ENCODE measurements at regions not wholly inside any gene's neighbourhood (a gene's known extent, or its start where the extent isn't known, plus 50 kb on each side); places are given as distances from the start of the nearest gene placed in this dataset.
"Not testable (repeated sequence)": the region's sequence is repeated elsewhere in the genome, so short reads cannot be mapped to it uniquely, and the experiment has no call there.

DNA sequence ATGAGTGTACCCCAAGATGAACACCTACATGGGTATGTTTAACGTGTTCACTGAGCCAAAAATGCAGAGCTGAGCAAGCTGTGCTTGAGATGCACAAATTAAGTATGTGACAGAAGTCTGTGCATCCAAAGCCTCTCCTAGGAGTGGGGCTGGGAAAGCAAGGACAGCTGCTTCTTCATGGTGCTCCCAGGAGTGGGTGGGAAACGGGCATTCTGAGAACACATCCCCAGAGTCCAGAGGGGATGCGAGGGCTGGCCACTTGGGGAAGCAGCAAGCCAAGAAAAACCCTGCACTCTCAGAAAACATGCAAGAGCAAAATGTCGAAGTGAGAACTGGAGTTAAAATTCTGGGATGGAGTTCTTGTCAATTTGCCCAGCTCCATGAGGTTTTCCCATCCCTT lies 414.3 kb downstream of the BCAT1 start:
- no peak for DNase-seq (ENCODE audit: low spot score)
- no peaks in the 10 kb centered on the region for H3K4me1 Mint-ChIP-seq (ENCODE audit: low read depth)
- no peak overlapping the region for H3K4me3 Mint-ChIP-seq (ENCODE audit: low read depth)
- no peaks in the 10 kb centered on the region for H3K36me3 Mint-ChIP-seq (ENCODE audit: low read depth)
- no peaks in the 10 kb centered on the region for H3K27me3 Mint-ChIP-seq (ENCODE audit: low read depth)
- no peaks in the 10 kb centered on the region for H3K9me3 Mint-ChIP-seq
- intact Hi-C loops (cut with micrococcal nuclease): no loop called here
- H3K27ac Mint-ChIP-seq: no peak overlapping the region

DNA sequence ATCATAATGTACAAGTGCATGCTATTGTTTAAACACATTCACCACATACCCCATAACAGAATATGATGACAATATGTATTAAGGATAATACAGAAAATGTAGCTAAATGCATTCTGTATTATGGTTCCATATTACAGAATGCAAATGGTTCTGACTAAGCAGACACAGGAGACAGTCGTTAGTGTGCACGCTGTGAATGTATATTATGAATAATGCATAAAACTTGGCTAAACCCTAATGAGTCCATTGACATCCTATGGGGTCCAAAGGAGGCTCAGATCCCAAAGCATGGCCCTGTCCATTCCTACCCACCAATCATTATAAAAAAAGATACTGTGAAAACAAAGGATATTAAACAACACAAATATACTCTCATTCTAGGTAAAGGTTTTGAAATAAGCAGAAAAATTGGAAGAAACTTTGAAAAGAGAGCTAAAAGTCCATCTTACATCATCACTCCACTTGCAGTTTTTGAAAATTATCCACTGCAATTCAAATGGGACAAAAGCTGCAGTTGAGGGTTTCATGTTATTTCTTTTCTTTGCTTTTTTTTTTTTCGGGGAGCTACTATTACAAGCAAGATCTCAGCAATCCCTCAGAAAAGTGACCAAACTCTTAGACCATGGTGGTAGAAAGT lies 415.1 kb downstream of the BCAT1 start:
- no peak overlapping the region for H3K4me3 Mint-ChIP-seq (ENCODE audit: low read depth)
- H3K27me3 Mint-ChIP-seq (ENCODE audit: low read depth): no peaks in the 10 kb centered on the region
- no peaks in the 10 kb centered on the region for H3K9me3 Mint-ChIP-seq
- intact Hi-C loops (cut with micrococcal nuclease): no loop called here
- DNase-seq (ENCODE audit: low spot score): no peak
- no peak overlapping the region for H3K27ac Mint-ChIP-seq
- H3K36me3 Mint-ChIP-seq (ENCODE audit: low read depth): no peaks in the 10 kb centered on the region
- no peaks in the 10 kb centered on the region for H3K4me1 Mint-ChIP-seq (ENCODE audit: low read depth)

DNA sequence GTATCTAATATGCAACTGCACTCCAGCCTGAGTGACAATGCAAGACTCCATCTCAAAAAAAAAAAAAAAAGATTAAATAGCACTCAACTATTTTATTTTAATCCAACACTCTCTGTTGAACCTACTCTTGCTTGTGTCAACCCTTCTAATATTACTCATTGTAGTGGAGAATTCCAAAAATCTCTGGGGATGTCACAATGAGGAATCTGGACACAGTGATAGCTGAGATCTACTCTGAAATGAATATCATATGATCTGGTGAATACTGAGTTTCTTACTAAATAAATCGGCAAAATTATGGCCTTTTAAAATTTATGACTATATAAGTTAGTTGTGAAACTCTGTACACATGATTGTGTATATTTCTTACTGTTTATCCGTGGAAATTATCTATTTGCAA lies 418.2 kb downstream of the BCAT1 start:
- Mint-ChIP-seq H3K36me3 (ENCODE audit: low read depth) (no peaks in the 10 kb centered on the region), H3K27me3 (ENCODE audit: low read depth) (no peaks in the 10 kb centered on the region), H3K4me3 (ENCODE audit: low read depth) (no peak overlapping the region), H3K27ac (no peak overlapping the region), H3K4me1 (ENCODE audit: low read depth) (no peaks in the 10 kb centered on the region), H3K9me3 (no peaks in the 10 kb centered on the region)
- intact Hi-C loops (cut with micrococcal nuclease): no loop called here
- DNase-seq (ENCODE audit: low spot score): no peak

DNA sequence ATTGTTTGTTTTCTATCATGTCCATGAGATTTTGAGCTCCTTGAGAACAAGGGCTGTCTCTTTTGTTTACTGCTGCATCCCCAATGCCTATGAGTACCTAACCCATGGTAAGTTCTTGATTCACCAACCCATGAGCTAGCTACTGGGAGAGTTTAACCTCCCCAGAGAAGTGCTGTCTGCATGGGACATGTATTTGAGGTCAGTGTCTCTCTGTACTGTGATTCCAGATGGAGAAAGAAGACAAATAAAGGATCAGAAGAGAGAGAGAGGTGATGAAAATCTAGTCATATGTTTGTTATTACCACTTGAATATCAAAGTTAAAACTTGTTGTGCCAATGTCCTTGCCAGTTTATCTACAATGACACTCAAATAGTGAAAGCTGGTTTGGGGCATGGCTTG lies 421.8 kb downstream of the BCAT1 start:
- Mint-ChIP-seq H3K36me3 (ENCODE audit: low read depth) (no peaks in the 10 kb centered on the region), H3K4me1 (ENCODE audit: low read depth) (no peaks in the 10 kb centered on the region), H3K9me3 (no peaks in the 10 kb centered on the region), H3K4me3 (ENCODE audit: low read depth) (no peak overlapping the region), H3K27me3 (ENCODE audit: low read depth) (no peaks in the 10 kb centered on the region), H3K27ac (no peak overlapping the region)
- DNase-seq (ENCODE audit: low spot score): no peak
- intact Hi-C loops (cut with micrococcal nuclease): no loop called here

DNA sequence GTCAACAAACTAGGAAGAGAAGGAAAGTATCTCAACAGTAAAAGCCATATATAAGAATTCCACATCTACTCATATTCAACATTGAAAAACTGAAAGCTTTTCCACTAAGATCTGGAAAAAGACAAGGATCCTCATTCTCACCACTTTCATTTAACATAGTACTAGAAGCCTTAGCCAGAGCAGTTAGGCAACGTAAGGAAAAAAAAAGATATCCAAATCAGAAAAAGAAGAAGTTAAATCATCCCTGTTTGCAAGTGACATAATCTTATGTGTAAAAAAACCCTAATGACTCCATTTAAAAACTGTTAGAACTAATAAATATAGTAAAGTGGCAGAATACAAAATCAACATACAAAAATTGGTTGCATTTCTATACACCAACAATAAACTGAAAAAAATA lies 426.2 kb downstream of the BCAT1 start:
- Mint-ChIP-seq H3K4me3 (ENCODE audit: low read depth) (no peak overlapping the region), H3K9me3 (peaks cover 30% of the 10 kb centered on the region), H3K4me1 (ENCODE audit: low read depth) (no peaks in the 10 kb centered on the region), H3K27ac (no peak overlapping the region), H3K27me3 (ENCODE audit: low read depth) (no peaks in the 10 kb centered on the region), H3K36me3 (ENCODE audit: low read depth) (no peaks in the 10 kb centered on the region)
- intact Hi-C loops (cut with micrococcal nuclease): no loop called here
- no peak for DNase-seq (ENCODE audit: low spot score)

DNA sequence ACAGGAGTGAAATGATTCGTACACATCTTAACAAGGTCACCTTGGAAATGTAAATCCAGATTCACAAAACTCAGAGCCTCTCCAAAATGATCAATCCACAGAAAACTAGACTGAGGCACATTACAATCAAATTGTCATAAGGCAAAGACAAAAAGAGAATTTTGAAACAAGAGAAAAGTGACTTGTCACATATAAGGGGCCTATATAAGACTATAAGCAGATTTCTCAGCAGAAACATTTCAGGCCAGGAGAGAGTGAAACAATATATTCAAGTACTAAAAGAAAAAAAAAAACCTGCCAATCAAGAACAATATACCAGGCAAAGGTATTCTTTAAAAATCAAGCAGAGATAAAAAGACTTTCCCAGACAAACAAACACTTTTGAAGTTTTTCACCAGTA lies 429.1 kb downstream of the BCAT1 start:
- Mint-ChIP-seq H3K4me1 (ENCODE audit: low read depth) (no peaks in the 10 kb centered on the region), H3K9me3 (peaks cover 30% of the 10 kb centered on the region), H3K36me3 (ENCODE audit: low read depth) (no peaks in the 10 kb centered on the region), H3K27me3 (ENCODE audit: low read depth) (no peaks in the 10 kb centered on the region), H3K4me3 (ENCODE audit: low read depth) (no peak overlapping the region), H3K27ac (no peak overlapping the region)
- DNase-seq (ENCODE audit: low spot score): no peak
- intact Hi-C loops (cut with micrococcal nuclease): no loop called here

DNA sequence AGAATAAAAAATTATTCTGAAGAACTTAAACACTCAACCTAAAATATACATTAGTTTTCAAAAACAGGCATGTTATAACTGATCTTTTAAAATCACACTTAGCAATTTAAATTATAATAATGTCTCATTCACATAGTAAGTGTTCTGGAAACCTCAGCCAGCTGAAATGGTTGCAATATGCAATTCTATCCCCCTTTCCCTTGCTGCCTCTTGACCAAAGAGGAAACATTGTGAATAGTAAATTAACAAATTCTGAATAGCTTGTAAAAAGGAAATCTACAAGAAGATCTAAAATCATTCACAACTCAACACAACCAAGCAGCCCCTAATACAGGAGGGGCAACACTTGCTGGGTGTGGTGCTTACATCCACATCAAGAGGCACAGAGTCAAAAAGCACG lies 431.9 kb downstream of the BCAT1 start:
- DNase-seq (ENCODE audit: low spot score): no peak
- Mint-ChIP-seq H3K36me3 (ENCODE audit: low read depth) (no peaks in the 10 kb centered on the region), H3K9me3 (peaks cover 30% of the 10 kb centered on the region), H3K27ac (no peak overlapping the region), H3K4me1 (ENCODE audit: low read depth) (no peaks in the 10 kb centered on the region), H3K27me3 (ENCODE audit: low read depth) (no peaks in the 10 kb centered on the region), H3K4me3 (ENCODE audit: low read depth) (no peak overlapping the region)
- intact Hi-C loops (cut with micrococcal nuclease): no loop called here

DNA sequence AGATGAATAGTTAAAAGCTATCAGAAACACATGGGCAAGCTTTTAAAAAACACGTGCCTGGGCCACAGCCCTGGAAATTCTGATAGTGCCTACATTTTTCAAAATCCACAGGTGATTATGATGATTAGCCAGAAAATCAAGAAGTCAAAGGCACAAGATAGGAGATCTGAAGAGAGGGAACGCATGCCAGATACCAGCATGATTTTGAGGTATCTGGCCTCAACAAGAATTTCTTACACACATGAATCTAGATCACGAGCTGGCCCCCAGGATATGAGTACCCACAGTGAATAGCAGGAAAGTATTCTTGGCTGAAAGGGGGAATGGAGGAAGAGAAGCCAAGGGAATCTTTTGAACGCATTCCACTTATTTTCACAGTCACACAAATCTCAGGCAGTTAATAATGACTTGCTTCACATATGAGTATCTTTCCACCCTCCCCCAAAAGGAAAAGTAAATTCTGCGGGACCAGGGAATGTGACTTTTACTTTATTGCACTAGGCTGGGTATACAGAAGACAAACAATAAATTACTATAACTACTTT lies 438.2 kb downstream of the BCAT1 start:
- no peaks in the 10 kb centered on the region for H3K27me3 Mint-ChIP-seq (ENCODE audit: low read depth)
- H3K4me1 Mint-ChIP-seq (ENCODE audit: low read depth): no peaks in the 10 kb centered on the region
- H3K9me3 Mint-ChIP-seq: no peaks in the 10 kb centered on the region
- H3K4me3 Mint-ChIP-seq (ENCODE audit: low read depth): no peak overlapping the region
- no peak overlapping the region for H3K27ac Mint-ChIP-seq
- intact Hi-C loops (cut with micrococcal nuclease): no loop called here
- DNase-seq (ENCODE audit: low spot score): no peak
- no peaks in the 10 kb centered on the region for H3K36me3 Mint-ChIP-seq (ENCODE audit: low read depth)

DNA sequence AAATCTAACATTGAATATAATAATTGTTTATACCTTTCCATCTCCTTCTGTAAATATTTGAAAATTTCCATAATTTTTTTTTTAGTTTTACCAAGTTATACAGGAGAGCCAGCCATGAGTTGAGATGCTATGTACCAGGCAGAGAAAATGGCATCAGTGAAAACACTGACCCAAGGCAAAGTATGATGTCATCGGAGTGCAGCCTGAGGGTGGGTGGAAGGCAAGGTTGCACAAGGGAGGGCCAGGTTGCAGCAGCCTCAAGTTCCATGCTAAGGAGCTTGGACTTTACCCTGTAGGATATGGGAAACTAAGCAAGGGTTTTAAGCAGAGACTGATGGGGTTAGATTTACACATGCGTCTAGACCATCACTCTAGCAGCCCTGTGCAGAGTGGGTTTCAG lies 441.1 kb downstream of the BCAT1 start:
- no peaks in the 10 kb centered on the region for H3K9me3 Mint-ChIP-seq
- H3K4me1 Mint-ChIP-seq (ENCODE audit: low read depth): no peaks in the 10 kb centered on the region
- no peaks in the 10 kb centered on the region for H3K27me3 Mint-ChIP-seq (ENCODE audit: low read depth)
- no peaks in the 10 kb centered on the region for H3K36me3 Mint-ChIP-seq (ENCODE audit: low read depth)
- H3K27ac Mint-ChIP-seq: no peak overlapping the region
- intact Hi-C loops (cut with micrococcal nuclease): no loop called here
- no peak for DNase-seq (ENCODE audit: low spot score)
- no peak overlapping the region for H3K4me3 Mint-ChIP-seq (ENCODE audit: low read depth)

DNA sequence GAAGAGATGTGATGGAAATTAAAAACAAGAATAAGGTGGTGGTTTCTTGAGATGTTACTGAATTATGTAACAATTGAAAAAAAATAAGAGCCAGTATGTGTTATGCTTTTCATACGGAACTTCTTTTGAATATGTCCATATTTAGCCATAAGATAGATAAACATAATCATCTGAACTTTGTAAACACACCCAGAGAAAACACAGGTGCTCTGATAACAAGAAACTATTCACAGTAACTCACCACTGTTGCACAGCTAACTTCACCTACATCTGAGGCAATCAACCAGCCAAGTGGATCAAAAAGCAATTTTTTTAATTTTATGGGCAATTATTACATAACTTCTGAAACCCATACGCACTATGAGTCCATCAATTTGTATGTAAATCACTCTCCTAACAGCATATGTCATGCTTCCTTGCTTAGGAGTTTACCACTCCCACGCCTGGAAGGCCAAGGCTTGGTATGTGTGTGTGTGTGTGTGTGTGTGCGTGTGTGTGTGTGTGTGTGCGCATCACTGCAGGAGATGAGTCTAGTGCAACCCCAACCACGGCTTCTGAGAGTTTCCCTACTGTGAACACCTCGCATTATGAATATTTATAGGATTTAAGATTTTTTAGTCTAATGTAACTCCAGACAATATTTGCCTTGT lies 443.4 kb downstream of the BCAT1 start:
- H3K4me3 Mint-ChIP-seq (ENCODE audit: low read depth): no peak overlapping the region
- H3K36me3 Mint-ChIP-seq (ENCODE audit: low read depth): no peaks in the 10 kb centered on the region
- no peak for DNase-seq (ENCODE audit: low spot score)
- intact Hi-C loops (cut with micrococcal nuclease): no loop called here
- H3K4me1 Mint-ChIP-seq (ENCODE audit: low read depth): no peaks in the 10 kb centered on the region
- H3K27ac Mint-ChIP-seq: no peak overlapping the region
- H3K9me3 Mint-ChIP-seq: no peaks in the 10 kb centered on the region
- H3K27me3 Mint-ChIP-seq (ENCODE audit: low read depth): no peaks in the 10 kb centered on the region

DNA sequence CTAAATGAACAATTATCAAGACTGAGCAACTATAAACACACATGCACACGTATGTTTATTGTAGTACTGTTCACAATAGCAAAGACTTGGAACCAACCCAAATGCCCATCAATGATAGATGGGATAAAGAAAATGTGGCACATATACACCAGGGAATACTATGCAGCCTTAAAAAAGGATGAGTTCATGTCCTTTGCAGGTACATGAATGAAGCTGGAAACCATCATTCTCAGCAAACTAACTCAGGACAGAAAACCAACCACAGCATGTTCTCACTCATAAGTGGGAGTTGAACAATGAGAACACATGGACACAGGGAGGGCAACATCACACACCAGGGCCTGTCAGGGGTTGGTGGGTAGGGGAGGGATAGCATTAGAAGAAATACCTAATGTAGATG lies 445.4 kb downstream of the BCAT1 start:
- intact Hi-C loops (cut with micrococcal nuclease); H3K27me3 Mint-ChIP-seq (ENCODE audit: low read depth); DNase-seq (ENCODE audit: low spot score); H3K4me3 Mint-ChIP-seq (ENCODE audit: low read depth); H3K4me1 Mint-ChIP-seq (ENCODE audit: low read depth); H3K27ac Mint-ChIP-seq; H3K9me3 Mint-ChIP-seq; H3K36me3 Mint-ChIP-seq (ENCODE audit: low read depth): not testable (repeated sequence)

DNA sequence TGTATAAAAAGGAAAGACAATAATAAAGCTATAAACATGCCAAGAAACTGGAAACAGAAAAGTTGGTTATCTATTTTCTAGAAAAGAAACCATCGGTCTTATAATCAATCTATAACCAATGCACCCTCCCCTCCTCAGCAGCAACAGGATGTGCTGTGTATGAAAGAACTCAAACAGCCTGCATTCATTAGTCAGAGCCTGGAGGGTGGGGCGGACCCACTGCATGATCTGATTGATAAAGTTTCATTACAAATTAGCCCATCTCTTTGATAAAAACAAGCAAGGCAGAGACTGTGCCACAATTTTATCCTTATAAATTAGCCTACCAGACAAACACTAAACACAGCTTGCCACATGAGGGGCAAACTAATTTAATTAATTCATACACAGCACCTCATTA lies 448.1 kb downstream of the BCAT1 start:
- no peaks in the 10 kb centered on the region for H3K9me3 Mint-ChIP-seq
- no peaks in the 10 kb centered on the region for H3K4me1 Mint-ChIP-seq (ENCODE audit: low read depth)
- no peak overlapping the region for H3K4me3 Mint-ChIP-seq (ENCODE audit: low read depth)
- no peaks in the 10 kb centered on the region for H3K36me3 Mint-ChIP-seq (ENCODE audit: low read depth)
- no peak overlapping the region for H3K27ac Mint-ChIP-seq
- no peaks in the 10 kb centered on the region for H3K27me3 Mint-ChIP-seq (ENCODE audit: low read depth)
- DNase-seq (ENCODE audit: low spot score): no peak
- intact Hi-C loops (cut with micrococcal nuclease): no loop called here

DNA sequence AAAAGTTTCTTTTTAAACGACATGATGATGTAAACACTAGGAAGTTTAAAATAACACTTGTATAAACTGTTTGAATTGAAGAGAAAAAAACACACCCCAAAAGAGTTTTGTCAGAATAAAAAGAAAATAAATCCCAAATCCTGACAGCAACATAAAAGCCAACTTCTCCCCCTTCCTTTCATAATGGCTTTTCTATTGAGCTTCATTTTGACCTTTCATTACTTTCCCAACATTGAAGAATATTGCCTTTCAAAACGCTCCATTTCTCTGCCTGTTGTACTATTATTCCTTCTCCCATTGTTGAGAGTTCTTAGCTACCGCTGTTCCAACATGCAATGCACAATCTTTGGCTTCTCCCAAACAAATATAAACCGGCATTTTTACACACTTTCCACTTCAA lies 448.5 kb downstream of the BCAT1 start:
- intact Hi-C loops (cut with micrococcal nuclease): no loop called here
- no peak for DNase-seq (ENCODE audit: low spot score)
- Mint-ChIP-seq H3K27ac (no peak overlapping the region), H3K9me3 (no peaks in the 10 kb centered on the region), H3K36me3 (ENCODE audit: low read depth) (no peaks in the 10 kb centered on the region), H3K4me1 (ENCODE audit: low read depth) (no peaks in the 10 kb centered on the region), H3K27me3 (ENCODE audit: low read depth) (no peaks in the 10 kb centered on the region), H3K4me3 (ENCODE audit: low read depth) (no peak overlapping the region)

All from activated T-helper 2 cell treated with anti-CD3 and anti-CD28 coated beads, Interferon-gamma antibody, Interleukin-2, Interleukin-4, amounts not matched to agents 10 μg/mL and 5 μg/mL and 100 μg/mL, durations not matched to agents 14 hours and 24 hours and 36 hours (primary cell).